HepG2 (cell line): ENCODE measurements at regions not wholly inside any gene's neighbourhood (a gene's known extent, or its start where the extent isn't known, plus 50 kb on each side); places are given as distances from the start of the nearest gene placed in this dataset.

ENCODE experiments used
- ATAC-seq: fragments of 200-7000 bp; cut with Tn5 transposase; 3 replicates; pipeline ENCODE4 v1.9.1; 2020; ENCODE audit warnings: mild to moderate bottlenecking, moderate library complexity
- BruUV-seq: library from RNA; stranded (reverse); fragments of 400-500 nt; replicated peaks from 2 replicates; lab custom pipeline; 2021; lab: Mats Ljungman, UMichigan
- CTCF ChIA-PET: fragments of 300-600 bp; formaldehyde crosslinking; extraction: SDS; loops from one replicate; lab custom pipeline; 2021; ENCODE audit warnings: low total read pairs, inconsistent platforms, low intra/inter-chr PET ratio; lab: Yijun Ruan, JAX
- POLR2A ChIA-PET: fragments of 350-600 bp; sonication (Branson Sonifier 250); formaldehyde crosslinking; loops from one replicate; lab custom pipeline; 2020; ENCODE audit warnings: antibody characterized with exemption, inconsistent platforms; lab: Yijun Ruan, JAX
- DNase-seq: peaks from one replicate; pipeline ENCODE4 v3.0.0-alpha.2; 2015; ENCODE audit warnings: low spot score
- FAIRE-seq: peaks from 3 replicates; lab custom pipeline; 2011; peaks lifted over from hg19 to GRCh38; lab: Jason Lieb, UNC
- H2AFZ ChIP-seq: one replicate; pipeline ENCODE4 v1.6.1; 2011; ENCODE audit warnings: low read length, inconsistent platforms
- H3K27ac ChIP-seq: fragments of 300-600 bp; 3 replicates; pipeline ENCODE4 v1.8.0; 2011; ENCODE audit warnings: mixed run types, mild to moderate bottlenecking, mixed read lengths, low read length, inconsistent platforms; ENCODE audit not compliant: insufficient read depth; ENCODE audit errors: extremely low read length
- H3K27me3 ChIP-seq, 2 experiments: fragments of 200-600 bp in 1 of 2; 2 replicates in 1 of 2; 3 replicates in 1 of 2; pipeline versions ENCODE4 v1.6.0 to v1.8.0; 2011; ENCODE audit warnings: low read length in 2 of 2, mild to moderate bottlenecking in 2 of 2, moderate library complexity in 2 of 2, inconsistent platforms in 1 of 2; ENCODE audit not compliant: insufficient read depth in 2 of 2, control insufficient read depth in 1 of 2
- H3K36me3 ChIP-seq, 2 experiments: fragments of 200-600 bp in 1 of 2; replicated peaks in 1 of 2; 2 replicates in 1 of 2; 3 replicates in 1 of 2; pipeline versions ENCODE4 v1.5.1 to v1.8.0; 2011; ENCODE audit warnings: low read length in 2 of 2, inconsistent platforms in 1 of 2; ENCODE audit not compliant: insufficient read depth in 2 of 2, control insufficient read depth in 1 of 2
- H3K4me1 ChIP-seq: 2 replicates; pipeline ENCODE4 v1.5.1; 2012; ENCODE audit warnings: low read length, inconsistent platforms; ENCODE audit not compliant: insufficient read depth
- H3K4me2 ChIP-seq: 2 replicates; pipeline ENCODE4 v1.6.0; 2011; ENCODE audit warnings: low read depth, low read length, inconsistent platforms
- H3K4me3 ChIP-seq, 3 experiments: fragments of 200-600 bp in 1 of 3; sonication (generic), shearing (Covaris generic) in 1 of 3; replicated peaks in 1 of 3; 2 replicates each; pipeline ENCODE4 v1.5.1; 2011 to 2016; ENCODE audit warnings: low read length in 3 of 3, inconsistent platforms in 2 of 3, low read depth in 2 of 3, mild to moderate bottlenecking in 2 of 3, control low read depth in 1 of 3, mixed read lengths in 1 of 3; ENCODE audit not compliant: insufficient read depth in 1 of 3
- H3K79me2 ChIP-seq: one replicate; pipeline ENCODE4 v1.6.1; 2011; ENCODE audit warnings: low read length, inconsistent platforms; ENCODE audit not compliant: insufficient read depth
- H3K9ac ChIP-seq: 2 replicates; pipeline ENCODE4 v1.6.0; 2011; ENCODE audit warnings: mild to moderate bottlenecking, low read depth, low read length, inconsistent platforms; ENCODE audit not compliant: insufficient read depth
- H3K9me3 ChIP-seq: 2 replicates; pipeline ENCODE4 v1.5.1; 2012; ENCODE audit warnings: mild to moderate bottlenecking, low read length
- H4K20me1 ChIP-seq: 2 replicates; pipeline ENCODE4 v1.6.0; 2011; ENCODE audit warnings: inconsistent platforms, mild to moderate bottlenecking, low read length, moderate library complexity; ENCODE audit not compliant: insufficient read depth
- ARNTL ChIP-seq: sonication (generic); formaldehyde crosslinking; IDR thresholded peaks from 2 replicates; pipeline ENCODE4 v1.4.0; 2020; ENCODE audit warnings: mild to moderate bottlenecking, missing genetic modification reagents
- GTF2F1 ChIP-seq: fragments of 150-350 bp; IDR thresholded peaks from 2 replicates; pipeline ENCODE4 v1.6.1; 2014; ENCODE audit warnings: low read length
- MAFK ChIP-seq, 2 experiments: IDR thresholded peaks in 1 of 2; conservative IDR thresholded peaks in 1 of 2; 2 replicates each; pipeline ENCODE4 v1.6.1; 2011; ENCODE audit warnings: improper control_type of control experiment in 2 of 2, low read length in 2 of 2
- SAFB2 ChIP-seq: sonication (generic); formaldehyde crosslinking; IDR thresholded peaks from 2 replicates; pipeline ENCODE4 v1.5.1; 2020; ENCODE audit warnings: missing genetic modification reagents, low read depth, mild to moderate bottlenecking, borderline replicate concordance
- ZFY ChIP-seq: sonication (generic); formaldehyde crosslinking; IDR thresholded peaks from 2 replicates; pipeline ENCODE4 v1.4.0; 2020; ENCODE audit warnings: missing genetic modification reagents
- ZNF235 ChIP-seq: sonication (generic); formaldehyde crosslinking; IDR thresholded peaks from 2 replicates; pipeline ENCODE4 v1.8.1; 2023; ENCODE audit warnings: mild to moderate bottlenecking, missing genetic modification reagents, borderline replicate concordance
- ZNF263 ChIP-seq: sonication (generic); formaldehyde crosslinking; IDR thresholded peaks from 2 replicates; pipeline ENCODE4 v1.4.0; 2020; ENCODE audit warnings: missing genetic modification reagents
- ZNF567 ChIP-seq: sonication (generic); formaldehyde crosslinking; IDR thresholded peaks from 2 replicates; pipeline ENCODE4 v1.8.1; 2023; ENCODE audit warnings: mild to moderate bottlenecking, missing genetic modification reagents, borderline replicate concordance
- ZNF790 ChIP-seq: sonication (generic); formaldehyde crosslinking; IDR thresholded peaks from 2 replicates; pipeline ENCODE4 v1.8.0; 2022; ENCODE audit warnings: missing genetic modification reagents, mild to moderate bottlenecking, borderline replicate concordance
- ZNF879 ChIP-seq: sonication (generic); formaldehyde crosslinking; IDR thresholded peaks from 2 replicates; pipeline ENCODE4 v1.8.1; 2023; ENCODE audit warnings: missing genetic modification reagents
- WGBS: methylation state at CpG from one replicate; pipeline ENCODE4 v1.1.6; 2017; ENCODE audit warnings: low lambda C conversion rate; 5-methylcytosine and 5-hydroxymethylcytosine counted together
- in situ Hi-C: cut with HindIII; loops from 2 replicates; pipeline ENCODE4 v1.10.0; 2017; ENCODE audit warnings: low pct_unique_long_range_greater_than_20kb; ENCODE audit not compliant: extremely low pct_ligation_motif_present
- intact Hi-C: fragments of 100-400 bp; cut with micrococcal nuclease; formaldehyde crosslinking; loops from one replicate; pipeline ENCODE4 v1.10.0; 2022; ENCODE audit not compliant: unreplicated experiment
- TF ChIP-seq, protein P1 (sequence below): sonication (generic); formaldehyde crosslinking; IDR thresholded peaks from 2 replicates; pipeline ENCODE4 v1.8.0; 2022; ENCODE audit warnings: missing genetic modification reagents, low read depth, mild to moderate bottlenecking, borderline replicate concordance
- TF ChIP-seq, protein P2 (sequence below): sonication (generic); formaldehyde crosslinking; IDR thresholded peaks from 2 replicates; pipeline ENCODE4 v1.8.1; 2023; ENCODE audit warnings: mild to moderate bottlenecking, inconsistent platforms, moderate library complexity, missing genetic modification reagents, borderline replicate concordance

GRCh38 chr12:28704477-28705169 is 444.5 kb upstream of the FAR2 start:
- H3K9me3 ChIP-seq = peaks cover 10% of the 10 kb centered on the region; the same call in 1 of the 2 replicates
- H3K27me3 ChIP-seq = no peaks in the 10 kb centered on the region
- no TSS peak for BruUV-seq
- CTCF ChIA-PET = no interaction called here
- in situ Hi-C loops (no loop called here), intact Hi-C loops (no loop called here)
- no peaks in the 10 kb centered on the region for H4K20me1 ChIP-seq
- H3K4me2 ChIP-seq = no peak overlapping the region
- no peak for DNase-seq
- H3K79me2 ChIP-seq = no peaks in the 10 kb centered on the region
- H3K36me3 ChIP-seq = no peaks in the 10 kb centered on the region
- no peak overlapping the region for H2AFZ ChIP-seq
- no peak overlapping the region for H3K9ac ChIP-seq
- no peak overlapping the region for H3K4me3 ChIP-seq
- POLR2A ChIA-PET = no interaction called here
- no peaks in the 10 kb centered on the region for H3K4me1 ChIP-seq
- TF ChIP-seq SAFB2 (CRISPR knock-in tag) (no peak), MAFK (conservative IDR thresholded peaks at IDR 0.05 in 1 of 2, IDR thresholded peaks at IDR 0.05 in 1 of 2; ENCODE audit: low read length in 2 of 2) (peak in 1 of 2 experiments; percentile 22; a peak in 1 of 4 replicates)
- ATAC-seq = no peak
- H3K27ac ChIP-seq = no peak overlapping the region
- no peak for FAIRE-seq

GRCh38 chr12:28708918-28709371 is 440.1 kb upstream of the FAR2 start:
- no peak for ATAC-seq
- no peak overlapping the region for H3K4me3 ChIP-seq
- TF ChIP-seq, protein P1, sequence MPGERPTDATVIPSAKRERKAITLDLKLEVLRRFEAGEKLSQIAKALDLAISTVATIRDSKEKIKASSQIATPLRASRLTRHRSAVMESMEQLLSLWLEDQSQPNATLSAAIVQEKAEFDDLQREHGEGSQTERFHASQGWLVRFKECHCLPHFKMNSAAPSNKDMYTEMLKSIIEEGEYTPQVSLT (CRISPR knock-in tag) = no peak
- TF ChIP-seq, protein P2, sequence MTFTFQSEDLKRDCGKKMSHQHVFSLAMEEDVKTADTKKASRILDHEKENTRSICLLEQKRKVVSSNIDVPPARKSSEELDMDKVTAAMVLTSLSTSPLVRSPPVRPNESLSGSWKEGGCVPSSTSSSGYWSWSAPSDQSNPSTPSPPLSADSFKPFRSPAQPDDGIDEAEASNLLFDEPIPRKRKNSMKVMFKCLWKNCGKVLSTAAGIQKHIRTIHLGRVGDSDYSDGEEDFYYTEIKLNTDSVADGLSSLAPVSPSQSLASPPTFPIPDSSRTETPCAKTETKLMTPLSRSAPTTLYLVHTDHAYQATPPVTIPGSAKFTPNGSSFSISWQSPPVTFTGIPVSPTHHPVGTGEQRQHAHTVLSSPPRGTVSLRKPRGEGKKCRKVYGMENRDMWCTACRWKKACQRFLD (CRISPR knock-in tag) = no peak
- TF ChIP-seq ZNF567 (no peak), ARNTL (CRISPR knock-in tag) (no peak), ZNF235 (CRISPR knock-in tag) (no peak), ZNF879 (CRISPR knock-in tag) (no peak), ZNF263 (CRISPR knock-in tag) (no peak), GTF2F1 (no peak), ZFY (CRISPR knock-in tag) (no peak), ZNF790 (CRISPR knock-in tag) (no peak)
- TF ChIP-seq, all 625 proteins: peak for 0
- DNase-seq = no peak
- WGBS = 9% methylated on average over 4 of the region's 4 CpGs
- FAIRE-seq = no peak
- in situ Hi-C loops = no loop called here
- no peaks in the 10 kb centered on the region for H3K79me2 ChIP-seq
- no peak overlapping the region for H3K27ac ChIP-seq
- ChIA-PET CTCF (no interaction called here), POLR2A (no interaction called here)
- H2AFZ ChIP-seq = no peak overlapping the region
- no peak overlapping the region for H3K9ac ChIP-seq
- H3K4me1 ChIP-seq = no peaks in the 10 kb centered on the region
- H3K4me2 ChIP-seq = no peak overlapping the region
- peaks cover 10% of the 10 kb centered on the region; the same call in 1 of the 2 replicates for H3K9me3 ChIP-seq
- no peaks in the 10 kb centered on the region for H3K27me3 ChIP-seq
- BruUV-seq = no TSS peak
- no peaks in the 10 kb centered on the region for H4K20me1 ChIP-seq
- intact Hi-C loops = no loop called here
- H3K36me3 ChIP-seq = no peaks in the 10 kb centered on the region
